ENCODE measurements at regions not wholly inside any gene's neighbourhood (a gene's known extent, or its start where the extent isn't known, plus 50 kb on each side); places are given as distances from the start of the nearest gene placed in this dataset.

DNA sequence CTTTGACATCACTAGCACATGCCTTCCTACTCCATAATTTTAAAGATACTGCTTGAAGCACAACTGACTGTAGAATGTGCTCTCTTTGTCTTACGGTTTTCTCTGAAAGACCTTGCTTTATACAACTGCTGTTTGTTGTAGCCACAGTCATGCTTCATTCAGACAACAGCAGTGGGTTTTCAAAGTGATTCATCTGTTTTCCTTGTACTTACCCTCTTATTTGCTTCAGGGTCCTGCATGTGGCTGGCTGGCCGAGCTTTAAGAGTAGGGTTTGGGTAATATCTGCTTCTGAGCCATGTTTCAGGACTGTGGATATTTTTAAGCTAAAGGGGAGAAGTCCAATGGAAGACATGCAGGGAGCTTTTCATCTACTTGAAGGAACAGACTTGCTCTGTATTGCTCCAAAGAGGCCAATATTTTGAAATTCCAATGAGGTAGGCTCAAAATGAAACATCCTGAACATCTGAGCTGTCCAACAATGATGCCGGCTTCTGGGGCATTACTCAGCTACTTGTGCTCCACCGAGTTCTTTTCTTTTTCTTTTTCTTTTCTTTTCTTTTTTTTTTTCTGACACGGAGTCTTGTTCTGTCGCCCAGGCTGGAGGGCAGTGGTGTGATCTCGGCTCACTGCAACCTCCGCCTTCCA lies 160.2 kb upstream of the SGK1 start:
- TF ChIP-seq, protein P1, sequence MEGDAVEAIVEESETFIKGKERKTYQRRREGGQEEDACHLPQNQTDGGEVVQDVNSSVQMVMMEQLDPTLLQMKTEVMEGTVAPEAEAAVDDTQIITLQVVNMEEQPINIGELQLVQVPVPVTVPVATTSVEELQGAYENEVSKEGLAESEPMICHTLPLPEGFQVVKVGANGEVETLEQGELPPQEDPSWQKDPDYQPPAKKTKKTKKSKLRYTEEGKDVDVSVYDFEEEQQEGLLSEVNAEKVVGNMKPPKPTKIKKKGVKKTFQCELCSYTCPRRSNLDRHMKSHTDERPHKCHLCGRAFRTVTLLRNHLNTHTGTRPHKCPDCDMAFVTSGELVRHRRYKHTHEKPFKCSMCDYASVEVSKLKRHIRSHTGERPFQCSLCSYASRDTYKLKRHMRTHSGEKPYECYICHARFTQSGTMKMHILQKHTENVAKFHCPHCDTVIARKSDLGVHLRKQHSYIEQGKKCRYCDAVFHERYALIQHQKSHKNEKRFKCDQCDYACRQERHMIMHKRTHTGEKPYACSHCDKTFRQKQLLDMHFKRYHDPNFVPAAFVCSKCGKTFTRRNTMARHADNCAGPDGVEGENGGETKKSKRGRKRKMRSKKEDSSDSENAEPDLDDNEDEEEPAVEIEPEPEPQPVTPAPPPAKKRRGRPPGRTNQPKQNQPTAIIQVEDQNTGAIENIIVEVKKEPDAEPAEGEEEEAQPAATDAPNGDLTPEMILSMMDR (conservative IDR thresholded peaks at IDR 0.05) = no peak
- no peak for TF ChIP-seq EZH2 (IDR thresholded peaks at IDR 0.05; ENCODE audit: low read depth)
